ENCODE measurements at regions not wholly inside any gene's neighbourhood (a gene's known extent, or its start where the extent isn't known, plus 50 kb on each side); places are given as distances from the start of the nearest gene placed in this dataset.
A peak's percentile ranks its signal among the peaks of the same experiment; 100 is the strongest.
"Not testable (repeated sequence)": the region's sequence is repeated elsewhere in the genome, so short reads cannot be mapped to it uniquely, and the experiment has no call there.

- no peak for DNase-seq (ENCODE audit: low spot score)
These were observed 199.6 kb downstream of the UQCRFS1 start for GRCh38 chr19:29013325-29013724.

GRCh38 chr19:29012457-29012856, 200.5 kb downstream of the UQCRFS1 start:
- no peak for DNase-seq (ENCODE audit: low spot score)

- no peak for DNase-seq (ENCODE audit: low spot score)
These were observed 202.7 kb downstream of the UQCRFS1 start for GRCh38 chr19:29010276-29010675.

GRCh38 chr19:29006057-29006735, 206.8 kb downstream of the UQCRFS1 start:
- peak; percentile 67 for DNase-seq (ENCODE audit: low spot score)

- no peak for DNase-seq (ENCODE audit: low spot score)
These were observed 208.2 kb downstream of the UQCRFS1 start for GRCh38 chr19:29004796-29005195.

GRCh38 chr19:29003641-29004409, 209.1 kb downstream of the UQCRFS1 start:
- no peak for DNase-seq (ENCODE audit: low spot score)

GRCh38 chr19:29002336-29002735, 210.6 kb downstream of the UQCRFS1 start:
- DNase-seq (ENCODE audit: low spot score) = no peak

GRCh38 chr19:29001597-29002245, 211.2 kb downstream of the UQCRFS1 start:
- DNase-seq (ENCODE audit: low spot score) = no peak

- DNase-seq (ENCODE audit: low spot score) = no peak
These were observed 211.8 kb downstream of the UQCRFS1 start for GRCh38 chr19:29001141-29001581.

GRCh38 chr19:28999724-29000433, 213.1 kb downstream of the UQCRFS1 start:
- DNase-seq (ENCODE audit: low spot score) = no peak

GRCh38 chr19:28998974-28999373, 214.0 kb downstream of the UQCRFS1 start:
- no peak for DNase-seq (ENCODE audit: low spot score)

GRCh38 chr19:28997866-28998265, 215.1 kb downstream of the UQCRFS1 start:
- DNase-seq (ENCODE audit: low spot score) = not testable (repeated sequence)

- DNase-seq (ENCODE audit: low spot score) = no peak
These were observed 222.4 kb downstream of the UQCRFS1 start for GRCh38 chr19:28990522-28990921.

GRCh38 chr19:28989739-28990138, 223.2 kb downstream of the UQCRFS1 start:
- no peak for DNase-seq (ENCODE audit: low spot score)

GRCh38 chr19:28988066-28988465, 224.9 kb downstream of the UQCRFS1 start:
- DNase-seq (ENCODE audit: low spot score) = no peak

GRCh38 chr19:28987177-28987576, 225.8 kb downstream of the UQCRFS1 start:
- DNase-seq (ENCODE audit: low spot score) = no peak

GRCh38 chr19:28985201-28985600, 227.8 kb downstream of the UQCRFS1 start:
- DNase-seq (ENCODE audit: low spot score) = no peak

GRCh38 chr19:28984315-28984714, 228.6 kb downstream of the UQCRFS1 start:
- DNase-seq (ENCODE audit: low spot score) = no peak

- DNase-seq (ENCODE audit: low spot score) = no peak
These were observed 229.5 kb downstream of the UQCRFS1 start for GRCh38 chr19:28983430-28983829.

GRCh38 chr19:28981994-28982393, 231.0 kb downstream of the UQCRFS1 start:
- DNase-seq (ENCODE audit: low spot score) = no peak

GRCh38 chr19:28981518-28981917, 231.4 kb downstream of the UQCRFS1 start:
- DNase-seq (ENCODE audit: low spot score) = no peak

- DNase-seq (ENCODE audit: low spot score) = peak; percentile 77
These were observed 232.6 kb downstream of the UQCRFS1 start for GRCh38 chr19:28980236-28980868.
